Epidermal melanocyte (primary cell): ENCODE measurements at regions not wholly inside any gene's neighbourhood (a gene's known extent, or its start where the extent isn't known, plus 50 kb on each side); places are given as distances from the start of the nearest gene placed in this dataset.

Source experiments
- DNase-seq: peaks from one replicate; pipeline ENCODE4 v3.0.0; 2011; ENCODE audit warnings: low spot score; ENCODE audit not compliant: insufficient read length

DNA sequence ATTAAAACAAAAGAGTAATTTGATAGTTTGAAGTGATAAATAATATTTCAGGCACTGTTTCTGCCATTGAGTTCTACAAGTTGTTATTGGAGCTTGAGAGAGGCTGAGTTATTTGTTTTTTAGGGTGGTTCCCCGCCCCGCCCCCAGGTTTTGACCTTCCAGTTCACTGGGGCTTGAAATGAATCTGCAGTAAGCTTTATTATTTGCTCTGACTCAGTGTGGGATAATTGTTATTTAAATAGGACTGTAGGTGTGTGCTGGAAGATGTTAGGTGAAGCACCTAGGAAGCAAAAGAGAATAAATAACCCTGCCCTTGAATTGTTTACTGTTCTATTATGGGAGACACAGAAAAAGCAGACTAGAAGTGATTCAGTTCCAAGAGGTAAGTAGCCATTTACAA lies 81.2 kb upstream of the KCNIP4 start:
- no peak for DNase-seq

DNA sequence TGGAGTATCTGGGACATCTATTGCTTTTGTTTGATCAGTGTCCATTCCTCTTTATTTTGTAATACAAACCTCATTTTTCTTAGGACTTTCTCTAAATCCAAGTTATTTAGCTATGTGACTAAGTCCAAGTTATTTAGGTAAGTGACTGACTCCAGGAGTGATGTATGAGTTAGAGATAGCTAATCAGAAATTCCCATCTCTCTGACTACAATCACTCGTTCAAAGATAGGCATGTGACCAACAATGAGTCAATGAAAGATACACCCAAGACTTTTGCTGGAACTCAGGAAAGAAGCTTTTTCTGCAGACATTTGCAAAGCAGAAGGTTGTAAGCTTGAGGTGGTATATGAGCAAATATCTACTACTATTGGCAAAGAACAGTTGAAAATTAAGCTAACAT lies 72.5 kb upstream of the KCNIP4 start:
- DNase-seq, result no peak

DNA sequence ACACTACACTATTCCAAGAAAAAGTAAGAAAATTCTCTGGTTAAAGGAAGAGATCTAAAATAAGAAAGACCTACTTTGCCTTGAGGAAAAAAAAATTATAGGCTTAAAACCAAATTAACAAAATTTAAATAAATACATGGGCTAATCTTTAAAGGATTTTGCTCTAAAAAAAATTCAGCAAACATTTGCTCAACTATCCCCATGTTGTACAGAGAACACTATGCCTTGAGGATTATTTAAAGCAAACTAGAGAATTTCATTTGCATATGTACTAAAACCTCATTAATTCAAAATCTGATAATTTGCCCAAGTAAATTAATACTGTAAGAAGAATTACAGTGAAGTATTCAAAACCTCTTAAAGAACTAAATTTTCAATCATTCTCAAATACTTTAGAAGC lies 71.6 kb upstream of the KCNIP4 start:
- no peak for DNase-seq

DNA sequence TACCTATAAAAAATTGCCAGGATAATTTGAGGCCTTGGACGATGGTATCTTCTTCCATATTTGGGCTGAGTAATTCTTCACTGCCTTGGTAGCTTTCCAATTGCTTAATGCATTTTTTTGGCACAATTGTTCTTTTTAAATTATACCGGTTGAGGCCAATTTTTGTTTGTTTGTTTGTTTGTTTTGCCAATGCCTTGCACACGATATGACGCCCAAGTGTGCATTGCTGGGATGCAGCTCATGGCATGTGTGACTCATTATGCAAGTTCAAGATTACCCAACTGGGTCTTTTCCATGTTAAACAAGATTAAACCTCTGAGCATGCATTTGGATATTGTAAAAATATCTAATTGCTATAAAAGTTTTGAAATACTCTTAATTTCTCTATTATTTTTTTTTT lies 71.1 kb upstream of the KCNIP4 start:
- DNase-seq, result no peak

DNA sequence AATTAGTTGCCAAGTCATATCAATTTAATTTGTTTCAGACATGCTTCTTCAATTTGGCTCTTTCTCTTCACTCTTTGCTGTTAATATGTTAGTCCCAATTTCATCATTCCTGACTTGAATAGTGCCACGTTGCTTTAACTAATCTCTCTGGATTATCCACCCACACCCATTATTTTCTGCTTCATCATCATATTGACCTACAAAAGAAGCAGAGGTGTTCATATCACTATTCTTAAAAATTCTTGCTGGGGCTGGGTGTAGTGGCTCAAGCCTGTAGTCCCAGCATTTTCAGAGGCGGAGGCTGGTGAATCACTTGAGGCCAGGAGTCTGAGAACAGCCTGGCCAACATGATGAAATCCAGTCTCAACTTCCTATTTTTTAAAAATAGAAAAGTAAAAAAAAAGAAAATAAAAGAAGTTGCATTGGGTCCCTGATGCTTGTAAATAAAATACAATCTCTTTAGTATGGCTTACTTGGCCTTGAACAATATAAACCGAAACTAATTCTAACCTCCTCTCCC lies 65.7 kb upstream of the KCNIP4 start:
- DNase-seq, result no peak

DNA sequence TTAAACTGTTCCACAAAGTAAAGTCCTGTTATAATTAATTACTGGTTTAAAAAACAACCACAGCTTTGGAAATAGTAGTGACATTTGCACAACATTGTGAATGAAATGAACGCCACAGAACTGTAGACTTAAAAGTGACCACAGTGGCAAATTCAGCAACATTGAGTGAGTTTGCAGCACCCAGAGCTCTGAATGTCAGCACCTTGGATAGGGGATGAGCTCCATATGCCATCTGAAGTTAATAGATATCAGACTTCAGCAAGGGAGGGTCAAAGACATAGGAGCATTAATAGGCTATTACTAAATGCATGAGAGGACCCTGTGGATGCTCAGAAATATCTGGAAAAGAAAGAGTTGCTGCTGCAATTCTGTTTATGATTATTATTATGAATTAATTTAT lies 55.3 kb upstream of the KCNIP4 start:
- DNase-seq, result no peak
